Neural cell (in vitro differentiated cells): ENCODE measurements at regions not wholly inside any gene's neighbourhood (a gene's known extent, or its start where the extent isn't known, plus 50 kb on each side); places are given as distances from the start of the nearest gene placed in this dataset.

Source experiments
- H2AFZ ChIP-seq: fragments of 200-600, 300-800 bp; sonication (generic), shearing (Covaris generic); 2 replicates; pipeline ENCODE4 v1.6.0; 2014; ENCODE audit warnings: low read depth, mild to moderate bottlenecking, antibody characterized with exemption, low read length, moderate library complexity
- H3F3A ChIP-seq: fragments of 200-600 bp; shearing (Covaris generic); 2 replicates; pipeline ENCODE4 v1.6.1; 2016; ENCODE audit warnings: mild to moderate bottlenecking, moderate library complexity, mixed read lengths, antibody characterized with exemption, low read length; ENCODE audit not compliant: insufficient read depth, poor library complexity, severe bottlenecking
- H3K27ac ChIP-seq: fragments of 200-600, 300-800 bp; sonication (generic), shearing (Covaris generic); 2 replicates; pipeline ENCODE4 v1.5.1; 2014; ENCODE audit warnings: mild to moderate bottlenecking, low read length, moderate library complexity
- H3K27me3 ChIP-seq: fragments of 300-800, 200-600 bp; sonication (generic), shearing (Covaris generic); 2 replicates; pipeline ENCODE4 v1.6.0; 2014; ENCODE audit warnings: mild to moderate bottlenecking, low read depth, low read length, moderate library complexity; ENCODE audit not compliant: insufficient read depth
- H3K36me3 ChIP-seq: fragments of 300-800, 200-600 bp; sonication (generic), shearing (Covaris generic); 2 replicates; pipeline ENCODE4 v1.5.1; 2014; ENCODE audit warnings: mild to moderate bottlenecking, antibody characterized with exemption, low read length, moderate library complexity; ENCODE audit not compliant: insufficient read depth
- H3K4me2 ChIP-seq: fragments of 300-800, 200-600 bp; sonication (generic), shearing (Covaris generic); 2 replicates; pipeline ENCODE4 v1.6.0; 2014; ENCODE audit warnings: mild to moderate bottlenecking, low read length
- H3K4me3 ChIP-seq: fragments of 300-800, 200-600 bp; sonication (generic), shearing (Covaris generic); 2 replicates; pipeline ENCODE4 v1.5.1; 2014; ENCODE audit warnings: mild to moderate bottlenecking, low read length, moderate library complexity
- H3K79me2 ChIP-seq: fragments of 200-600 bp; shearing (Covaris generic); replicated peaks from 2 replicates; pipeline ENCODE4 v1.6.0; 2014; ENCODE audit warnings: mild to moderate bottlenecking, low read length, moderate library complexity; ENCODE audit not compliant: insufficient read depth
- H3K9ac ChIP-seq: fragments of 300-800, 200-600 bp; sonication (generic), shearing (Covaris generic); 2 replicates; pipeline ENCODE4 v1.6.1; 2016; ENCODE audit warnings: mild to moderate bottlenecking, low read length, mixed read lengths
- H3K9me2 ChIP-seq: fragments of 200-600 bp; shearing (Covaris generic); 2 replicates; pipeline ENCODE4 v1.6.1; 2016; ENCODE audit warnings: mild to moderate bottlenecking, low read length, mixed read lengths; ENCODE audit not compliant: insufficient read depth
- H3K9me3 ChIP-seq: fragments of 200-600, 300-800 bp; sonication (generic), shearing (Covaris generic); 2 replicates; pipeline ENCODE4 v1.6.1; 2016; ENCODE audit warnings: mild to moderate bottlenecking, mixed run types, low read length, moderate library complexity, mixed read lengths
- H4K20me1 ChIP-seq: fragments of 200-600 bp; shearing (Covaris generic); 2 replicates; pipeline ENCODE4 v1.6.1; 2016; ENCODE audit warnings: mild to moderate bottlenecking, mixed run types; ENCODE audit not compliant: insufficient read depth
- EP300 ChIP-seq: fragments of 450-650 bp; conservative IDR thresholded peaks from 2 replicates; pipeline ENCODE4 v1.6.1; 2014; ENCODE audit warnings: antibody characterized with exemption, mild to moderate bottlenecking, moderate library complexity; ENCODE audit not compliant: poor library complexity, severe bottlenecking
- EZH2 ChIP-seq: fragments of 200-600, 300-800 bp; shearing (Covaris generic), sonication (generic); IDR thresholded peaks from 2 replicates; pipeline ENCODE4 v1.6.1; 2014; ENCODE audit warnings: antibody characterized with exemption, low read length, borderline replicate concordance, mild to moderate bottlenecking; ENCODE audit not compliant: insufficient read depth, poor library complexity, severe bottlenecking
- MXI1 ChIP-seq: fragments of 450-650 bp; conservative IDR thresholded peaks from 2 replicates; pipeline ENCODE4 v1.6.1; 2014; ENCODE audit warnings: antibody characterized with exemption, mild to moderate bottlenecking; ENCODE audit not compliant: poor library complexity, severe bottlenecking
- POLR2AphosphoS5 ChIP-seq: IDR thresholded peaks from 2 replicates; pipeline ENCODE4 v1.6.1; 2012
- RAD21 ChIP-seq: fragments of 450-650 bp; conservative IDR thresholded peaks from 2 replicates; pipeline ENCODE4 v1.6.1; 2014; ENCODE audit warnings: antibody characterized with exemption, mild to moderate bottlenecking, moderate library complexity
- SMC3 ChIP-seq: fragments of 450-650 bp; conservative IDR thresholded peaks from 2 replicates; pipeline ENCODE4 v1.6.1; 2014; ENCODE audit warnings: antibody characterized with exemption, mild to moderate bottlenecking, moderate library complexity; ENCODE audit not compliant: poor library complexity
- TAF1 ChIP-seq: IDR thresholded peaks from 2 replicates; pipeline ENCODE4 v1.6.1; 2012; ENCODE audit warnings: low read depth
- TF ChIP-seq, protein P1 (sequence below): fragments of 450-650 bp; IDR thresholded peaks from 2 replicates; pipeline ENCODE4 v1.5.1; 2014; ENCODE audit warnings: antibody characterized with exemption, mild to moderate bottlenecking, moderate library complexity; ENCODE audit not compliant: poor library complexity, severe bottlenecking
- TF ChIP-seq, protein P2 (sequence below): IDR thresholded peaks from 2 replicates; pipeline ENCODE4 v1.6.1; 2012; ENCODE audit warnings: borderline replicate concordance

DNA sequence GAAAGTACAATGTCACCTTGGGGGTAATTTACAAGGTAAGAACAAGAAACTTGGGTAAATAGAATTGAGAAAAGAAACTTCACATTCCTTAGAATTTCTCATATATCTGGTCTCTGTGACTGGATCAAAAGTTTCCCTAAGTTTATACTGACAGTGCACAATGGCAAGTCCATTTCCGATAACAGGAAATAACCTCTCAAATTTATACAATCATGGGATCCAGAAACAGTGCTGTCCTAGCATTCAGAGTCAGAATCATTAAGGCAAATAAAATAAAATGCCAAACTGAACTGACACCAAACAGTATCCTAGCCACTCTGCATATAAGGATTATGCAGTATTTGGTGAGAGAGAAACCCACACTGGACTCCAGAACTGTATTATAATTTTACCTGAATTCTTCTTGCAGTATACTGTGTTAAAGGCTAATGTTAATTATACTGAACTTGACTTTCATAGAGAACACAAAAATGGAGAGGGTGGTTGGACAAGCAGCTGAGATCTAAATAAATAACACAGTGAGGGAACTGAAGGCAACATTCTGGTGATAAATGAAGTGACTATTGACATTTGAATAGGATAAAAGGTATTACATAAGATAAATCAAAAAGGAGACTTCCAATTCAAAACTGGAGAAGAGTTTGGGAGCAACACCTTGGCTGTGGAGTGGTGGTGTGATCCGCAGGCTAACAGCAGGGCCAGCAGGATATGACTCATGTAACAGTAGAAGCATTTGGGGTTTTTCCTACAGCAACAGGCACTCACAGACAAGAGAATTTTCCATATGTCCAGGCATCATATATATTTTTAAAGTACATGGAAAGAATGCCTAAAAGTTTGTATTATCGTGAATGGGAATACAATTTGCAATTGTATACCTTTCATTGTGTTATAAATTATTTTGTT is 932.5 kb upstream of the MIR17HG start:
- Histone ChIP-seq H3K9me3 (no peaks in the 10 kb centered on the region), H3F3A (no peaks in the 10 kb centered on the region), H3K9ac (no peak overlapping the region), H3K4me3 (no peak overlapping the region), H3K27ac (no peak overlapping the region), H3K4me2 (no peak overlapping the region), H4K20me1 (no peaks in the 10 kb centered on the region), H2AFZ (no peak overlapping the region), H3K79me2 (no peaks in the 10 kb centered on the region), H3K36me3 (no peaks in the 10 kb centered on the region), H3K27me3 (no peaks in the 10 kb centered on the region), H3K9me2 (no peaks in the 10 kb centered on the region)
- TF ChIP-seq TAF1 (no peak), RAD21 (no peak), EP300 (no peak), EZH2 (no peak), POLR2AphosphoS5 (no peak), SMC3 (no peak), MXI1 (no peak)
- TF ChIP-seq, protein P1, sequence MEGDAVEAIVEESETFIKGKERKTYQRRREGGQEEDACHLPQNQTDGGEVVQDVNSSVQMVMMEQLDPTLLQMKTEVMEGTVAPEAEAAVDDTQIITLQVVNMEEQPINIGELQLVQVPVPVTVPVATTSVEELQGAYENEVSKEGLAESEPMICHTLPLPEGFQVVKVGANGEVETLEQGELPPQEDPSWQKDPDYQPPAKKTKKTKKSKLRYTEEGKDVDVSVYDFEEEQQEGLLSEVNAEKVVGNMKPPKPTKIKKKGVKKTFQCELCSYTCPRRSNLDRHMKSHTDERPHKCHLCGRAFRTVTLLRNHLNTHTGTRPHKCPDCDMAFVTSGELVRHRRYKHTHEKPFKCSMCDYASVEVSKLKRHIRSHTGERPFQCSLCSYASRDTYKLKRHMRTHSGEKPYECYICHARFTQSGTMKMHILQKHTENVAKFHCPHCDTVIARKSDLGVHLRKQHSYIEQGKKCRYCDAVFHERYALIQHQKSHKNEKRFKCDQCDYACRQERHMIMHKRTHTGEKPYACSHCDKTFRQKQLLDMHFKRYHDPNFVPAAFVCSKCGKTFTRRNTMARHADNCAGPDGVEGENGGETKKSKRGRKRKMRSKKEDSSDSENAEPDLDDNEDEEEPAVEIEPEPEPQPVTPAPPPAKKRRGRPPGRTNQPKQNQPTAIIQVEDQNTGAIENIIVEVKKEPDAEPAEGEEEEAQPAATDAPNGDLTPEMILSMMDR = no peak
- TF ChIP-seq, protein P2, sequence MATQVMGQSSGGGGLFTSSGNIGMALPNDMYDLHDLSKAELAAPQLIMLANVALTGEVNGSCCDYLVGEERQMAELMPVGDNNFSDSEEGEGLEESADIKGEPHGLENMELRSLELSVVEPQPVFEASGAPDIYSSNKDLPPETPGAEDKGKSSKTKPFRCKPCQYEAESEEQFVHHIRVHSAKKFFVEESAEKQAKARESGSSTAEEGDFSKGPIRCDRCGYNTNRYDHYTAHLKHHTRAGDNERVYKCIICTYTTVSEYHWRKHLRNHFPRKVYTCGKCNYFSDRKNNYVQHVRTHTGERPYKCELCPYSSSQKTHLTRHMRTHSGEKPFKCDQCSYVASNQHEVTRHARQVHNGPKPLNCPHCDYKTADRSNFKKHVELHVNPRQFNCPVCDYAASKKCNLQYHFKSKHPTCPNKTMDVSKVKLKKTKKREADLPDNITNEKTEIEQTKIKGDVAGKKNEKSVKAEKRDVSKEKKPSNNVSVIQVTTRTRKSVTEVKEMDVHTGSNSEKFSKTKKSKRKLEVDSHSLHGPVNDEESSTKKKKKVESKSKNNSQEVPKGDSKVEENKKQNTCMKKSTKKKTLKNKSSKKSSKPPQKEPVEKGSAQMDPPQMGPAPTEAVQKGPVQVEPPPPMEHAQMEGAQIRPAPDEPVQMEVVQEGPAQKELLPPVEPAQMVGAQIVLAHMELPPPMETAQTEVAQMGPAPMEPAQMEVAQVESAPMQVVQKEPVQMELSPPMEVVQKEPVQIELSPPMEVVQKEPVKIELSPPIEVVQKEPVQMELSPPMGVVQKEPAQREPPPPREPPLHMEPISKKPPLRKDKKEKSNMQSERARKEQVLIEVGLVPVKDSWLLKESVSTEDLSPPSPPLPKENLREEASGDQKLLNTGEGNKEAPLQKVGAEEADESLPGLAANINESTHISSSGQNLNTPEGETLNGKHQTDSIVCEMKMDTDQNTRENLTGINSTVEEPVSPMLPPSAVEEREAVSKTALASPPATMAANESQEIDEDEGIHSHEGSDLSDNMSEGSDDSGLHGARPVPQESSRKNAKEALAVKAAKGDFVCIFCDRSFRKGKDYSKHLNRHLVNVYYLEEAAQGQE = no peak

DNA sequence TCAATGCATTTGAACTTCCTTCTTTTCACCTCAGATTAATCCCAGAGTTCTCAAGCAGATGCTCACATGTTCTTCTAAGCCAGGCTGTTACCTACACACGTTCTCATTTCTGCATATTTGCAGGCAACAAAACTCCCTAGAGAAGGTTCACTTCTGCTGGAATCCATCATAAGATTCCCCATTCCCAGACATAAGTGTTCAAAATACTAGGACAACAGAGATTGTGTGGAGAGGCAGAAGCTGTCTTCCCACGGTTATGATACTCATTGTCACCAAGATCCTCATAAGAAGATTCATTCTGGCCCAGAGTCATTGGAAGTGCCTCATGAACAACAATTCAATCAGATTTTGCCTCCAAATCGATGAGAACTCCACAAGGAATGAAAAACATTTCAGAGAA is 931.6 kb upstream of the MIR17HG start:
- Histone ChIP-seq H3K9ac (no peak overlapping the region), H3K36me3 (no peaks in the 10 kb centered on the region), H3K27me3 (no peaks in the 10 kb centered on the region), H2AFZ (no peak overlapping the region), H3K9me3 (no peaks in the 10 kb centered on the region), H3K9me2 (no peaks in the 10 kb centered on the region), H3K4me3 (no peak overlapping the region), H3K79me2 (no peaks in the 10 kb centered on the region), H3K27ac (no peak overlapping the region), H3K4me2 (no peak overlapping the region), H4K20me1 (no peaks in the 10 kb centered on the region), H3F3A (no peaks in the 10 kb centered on the region)
- TF ChIP-seq SMC3 = no peak
- TF ChIP-seq POLR2AphosphoS5 = no peak
- no peak for TF ChIP-seq MXI1
- TF ChIP-seq, protein P2 = no peak
- TF ChIP-seq TAF1 = no peak
